NCI-H2227 treated with DMSO at 0.1 percent for 48 hours (cell line): ENCODE measurements at regions not wholly inside any gene's neighbourhood (a gene's known extent, or its start where the extent isn't known, plus 50 kb on each side); places are given as distances from the start of the nearest gene placed in this dataset.
A peak's percentile ranks its signal among the peaks of the same experiment; 100 is the strongest.
"Not testable (repeated sequence)": the region's sequence is repeated elsewhere in the genome, so short reads cannot be mapped to it uniquely, and the experiment has no call there.

ENCODE experiments used
- DNase-seq: peaks from one replicate; lab custom pipeline; 2025; lab: John Stamatoyannopoulos, UW

DNA sequence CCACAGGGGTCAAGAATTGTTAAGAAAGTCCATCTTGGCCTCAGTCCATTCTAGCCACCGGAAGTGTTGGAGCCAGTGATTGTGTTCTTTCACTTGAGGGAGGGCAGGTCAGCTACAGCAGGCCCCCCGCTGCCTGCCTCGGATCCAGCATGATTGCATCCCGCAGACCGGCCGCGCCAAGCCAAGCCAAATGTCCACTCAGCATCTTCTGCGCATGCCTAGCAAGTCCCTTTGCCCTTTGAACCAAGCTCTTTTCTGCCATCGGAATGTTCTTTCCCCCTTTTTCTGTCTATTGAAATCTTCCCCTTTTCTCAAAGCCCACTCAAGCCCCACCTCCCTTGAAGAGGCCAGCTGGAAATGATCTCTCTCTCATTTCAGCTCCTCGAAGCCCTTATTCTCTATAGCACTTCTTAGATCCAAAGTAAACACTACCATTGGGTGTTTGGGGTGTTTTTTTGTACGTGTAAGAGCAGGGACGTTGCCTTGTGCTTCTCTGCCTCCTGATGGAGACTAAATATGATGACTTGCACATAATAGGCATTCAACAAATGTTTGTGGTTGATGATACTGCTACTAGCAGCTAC, 147.8 kb upstream of the BCOR start:
- peak; percentile 34 for DNase-seq

DNA sequence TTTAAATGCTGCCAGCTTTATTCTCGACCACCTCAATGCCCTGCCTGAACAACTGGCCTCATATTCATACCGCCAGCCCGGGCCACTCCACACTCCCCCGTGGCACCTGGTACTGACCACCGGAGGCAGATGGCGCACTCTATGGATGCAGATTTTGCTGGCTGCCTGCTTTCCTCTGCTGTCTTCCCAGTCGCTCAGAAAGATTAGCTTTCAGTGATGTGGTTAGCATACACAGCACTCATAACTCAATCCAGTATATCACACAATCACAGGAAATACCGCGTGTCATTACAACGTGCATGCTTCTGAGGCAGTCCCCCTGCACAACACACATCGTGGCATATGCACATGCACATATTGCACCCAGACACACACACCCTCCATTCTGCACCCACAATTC, 147.2 kb upstream of the BCOR start:
- DNase-seq, result no peak

DNA sequence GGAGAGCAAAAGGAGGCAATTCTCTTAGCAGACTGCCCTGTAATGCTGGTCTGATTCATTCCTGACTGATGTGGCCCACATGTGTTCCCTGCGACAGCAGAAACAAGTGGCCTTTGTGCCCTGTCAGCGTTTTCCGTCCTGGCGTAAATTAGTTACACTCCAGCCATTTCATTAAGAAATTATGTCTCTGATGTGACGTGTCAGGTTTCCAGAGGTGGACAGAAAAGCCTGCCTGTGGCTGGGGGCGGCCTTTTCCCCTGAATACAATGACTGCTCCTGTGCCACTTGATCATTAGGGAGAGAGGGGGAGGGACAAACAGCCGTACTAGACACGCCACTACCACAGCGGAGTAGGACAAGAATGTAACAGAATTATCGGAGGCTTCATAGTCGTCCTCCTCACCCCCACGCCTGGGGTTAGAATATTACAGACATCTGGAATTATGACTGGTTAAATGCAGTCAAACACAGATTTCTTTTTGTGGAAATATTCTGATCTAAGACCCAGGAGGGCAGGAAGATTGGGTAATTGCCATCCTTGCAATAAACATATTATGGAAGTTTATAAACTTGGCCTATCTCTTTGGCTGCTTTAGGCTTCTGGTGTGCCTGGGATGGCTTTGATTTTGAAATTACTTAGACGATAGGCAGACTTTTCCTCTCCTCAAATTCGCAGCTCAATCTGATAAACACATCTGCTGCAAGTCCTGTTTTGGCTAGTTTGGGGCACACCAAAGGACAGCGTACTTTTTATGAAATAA, 146.2 kb upstream of the BCOR start:
- peak; percentile 67 for DNase-seq

DNA sequence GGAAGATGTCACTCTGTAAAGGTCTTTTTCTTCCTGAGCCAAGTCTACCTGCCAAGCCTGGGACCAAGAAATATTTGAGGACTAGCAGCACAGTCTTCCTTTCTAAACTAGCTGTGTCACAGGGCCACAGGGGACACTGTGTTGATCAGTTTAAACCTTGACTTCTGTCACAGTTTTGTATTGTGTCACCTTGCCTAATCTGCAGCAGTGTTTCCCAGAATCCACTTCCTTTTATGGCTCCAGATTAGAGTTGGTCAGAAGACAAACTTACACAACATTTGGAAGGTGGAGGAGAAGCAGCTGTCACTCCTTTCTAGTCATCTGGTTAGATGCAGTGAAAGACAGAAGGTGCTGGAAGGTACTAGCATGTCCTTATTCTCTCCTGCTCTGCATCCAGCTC, 143.1 kb upstream of the BCOR start:
- no peak for DNase-seq

DNA sequence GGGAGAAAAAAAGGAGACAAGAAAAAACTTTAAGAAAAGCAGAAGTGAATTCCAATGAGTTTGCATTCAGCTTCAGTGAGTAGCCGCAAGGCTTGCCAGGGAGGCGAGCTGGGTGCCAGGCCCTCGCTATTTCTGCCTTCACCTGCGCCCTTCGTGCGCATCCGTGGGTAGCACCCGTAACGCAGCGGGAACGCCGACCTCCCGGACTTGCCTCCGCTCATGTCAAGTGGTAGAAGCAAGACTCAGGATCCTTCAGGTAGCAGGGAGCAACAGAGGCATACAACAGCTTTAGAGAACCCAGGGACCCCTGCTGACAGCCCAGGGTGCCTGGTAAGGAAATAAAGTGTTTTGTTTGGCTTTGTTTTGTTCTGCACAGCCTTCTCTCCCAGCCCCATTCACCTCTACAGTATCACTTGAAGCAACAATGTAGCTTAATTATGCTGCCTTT, 140.0 kb upstream of the BCOR start:
- DNase-seq, result no peak

DNA sequence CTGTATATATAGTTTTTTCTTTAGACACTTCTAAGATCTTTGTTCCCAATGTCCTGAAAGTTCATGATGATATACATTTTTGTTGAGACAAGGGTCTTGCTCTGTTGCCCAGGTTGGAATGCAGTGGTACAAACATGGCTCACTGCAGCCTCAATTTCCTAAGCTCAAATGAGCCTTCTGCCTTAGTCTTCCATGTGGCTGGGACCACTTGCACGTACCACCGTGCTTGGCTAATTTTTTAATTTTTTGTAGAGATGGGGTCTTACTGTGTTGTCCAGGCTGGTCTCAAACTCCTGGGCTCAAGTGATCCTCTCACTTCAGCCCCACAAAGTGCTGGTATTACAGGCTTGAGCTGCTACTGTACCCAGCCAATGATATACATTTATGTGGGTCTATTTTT, 132.9 kb upstream of the BCOR start:
- no peak for DNase-seq

DNA sequence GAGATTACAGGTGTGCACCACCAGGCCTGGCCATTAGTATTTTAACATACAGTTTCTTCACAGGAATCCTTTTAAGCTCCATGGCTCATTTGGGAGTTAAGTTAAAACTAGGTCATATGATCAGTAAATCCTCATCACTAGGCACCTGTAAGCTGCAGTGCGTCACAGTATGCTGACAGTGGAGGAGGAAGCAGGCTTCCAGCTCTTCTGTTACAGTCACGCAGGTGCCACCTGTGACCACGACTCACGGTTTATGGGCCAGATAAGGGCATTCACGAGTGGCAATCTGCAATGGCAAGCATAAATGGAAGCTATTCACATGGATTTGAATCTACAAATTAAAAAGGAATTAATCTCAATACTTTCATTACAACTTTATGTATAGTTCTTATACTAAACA, 129.4 kb upstream of the BCOR start:
- no peak for DNase-seq

DNA sequence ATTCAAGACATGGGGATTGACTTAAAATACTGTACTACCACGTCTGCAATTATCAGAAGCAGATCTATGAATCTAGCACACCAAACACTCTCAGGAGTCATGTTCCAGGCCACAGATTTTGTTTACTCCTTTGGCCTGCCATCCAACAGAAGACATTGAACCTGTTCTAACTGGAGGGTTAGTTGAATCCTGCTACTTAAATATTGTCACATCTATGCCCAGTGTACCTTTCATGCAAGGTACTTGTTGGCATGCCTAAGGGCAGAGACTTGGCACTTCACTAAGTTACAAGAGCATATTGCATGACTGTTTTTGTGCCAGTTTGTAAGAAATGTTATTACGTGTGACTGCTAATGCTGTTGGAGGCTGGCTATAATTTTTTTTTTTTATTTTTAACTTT, 126.9 kb upstream of the BCOR start:
- no peak for DNase-seq

DNA sequence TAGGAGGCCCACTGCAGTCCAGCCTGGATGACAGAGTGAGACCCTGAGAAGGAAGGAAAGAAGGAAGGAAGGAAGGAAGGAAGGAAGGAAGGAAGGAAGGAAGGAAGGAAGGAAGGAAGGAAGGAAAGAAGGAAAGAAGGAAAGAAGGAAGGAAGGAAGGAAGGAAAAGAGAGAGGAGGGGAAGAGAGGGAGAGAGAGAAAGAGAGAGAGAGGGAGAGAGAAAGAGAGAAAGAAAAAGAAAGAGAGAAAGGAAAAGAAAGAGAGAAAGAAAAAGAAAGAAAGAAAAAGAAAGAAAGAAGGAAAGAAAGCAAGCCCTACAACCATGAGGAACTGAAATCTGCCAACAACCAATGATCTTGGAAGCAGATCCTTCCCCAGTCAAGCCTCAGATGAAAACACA, 124.9 kb upstream of the BCOR start:
- DNase-seq, result not testable (repeated sequence)

DNA sequence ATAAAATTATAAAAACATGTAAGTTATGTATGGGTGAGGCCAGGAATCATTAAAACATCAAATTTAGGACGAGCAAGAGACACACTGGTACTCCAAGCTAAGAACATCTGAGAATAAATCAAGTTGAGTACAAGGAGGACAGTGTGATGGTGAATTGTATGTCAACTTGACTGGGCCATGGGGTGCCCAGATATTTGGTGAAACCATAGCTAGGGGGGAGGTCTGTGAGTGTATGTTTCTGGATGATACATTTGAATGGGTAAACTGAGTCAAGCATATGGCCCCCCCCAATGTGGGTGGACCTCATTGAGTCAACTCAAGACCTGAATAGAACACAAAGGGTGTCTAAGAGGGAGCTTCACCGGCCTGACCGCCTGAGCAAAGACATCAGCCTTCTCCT, 115.3 kb upstream of the BCOR start:
- DNase-seq, result no peak

DNA sequence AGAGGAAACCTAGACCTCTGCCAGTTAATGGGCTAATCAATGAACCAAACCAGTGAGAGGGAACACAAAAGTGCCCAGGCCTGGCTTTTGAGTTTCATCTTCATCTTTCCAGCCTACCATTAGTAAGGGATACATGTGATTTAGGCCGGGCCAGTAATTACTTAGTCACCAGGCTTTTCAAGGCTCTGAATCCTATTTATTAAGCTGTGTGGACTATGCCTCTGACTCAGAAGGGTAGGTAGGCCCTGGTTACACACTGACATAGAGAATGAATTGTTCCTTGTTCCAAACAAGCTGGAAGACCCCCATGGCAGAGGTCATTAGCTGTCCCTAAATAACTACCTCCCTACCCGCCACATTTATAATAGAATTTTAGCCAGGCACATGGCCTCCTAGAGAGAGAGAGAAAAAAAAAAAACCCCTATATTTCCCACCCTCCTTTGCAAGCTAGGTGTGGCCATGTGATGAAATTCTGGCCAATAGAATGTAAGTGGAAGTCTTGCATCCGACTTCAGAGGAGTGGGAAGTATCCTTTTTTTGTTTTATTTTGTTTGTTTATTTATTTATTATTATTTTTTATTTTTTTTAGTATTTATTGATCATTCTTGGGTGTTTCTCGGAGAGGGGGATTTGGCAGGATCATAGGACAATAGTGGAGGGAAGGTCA, 112.3 kb upstream of the BCOR start:
- no peak for DNase-seq

DNA sequence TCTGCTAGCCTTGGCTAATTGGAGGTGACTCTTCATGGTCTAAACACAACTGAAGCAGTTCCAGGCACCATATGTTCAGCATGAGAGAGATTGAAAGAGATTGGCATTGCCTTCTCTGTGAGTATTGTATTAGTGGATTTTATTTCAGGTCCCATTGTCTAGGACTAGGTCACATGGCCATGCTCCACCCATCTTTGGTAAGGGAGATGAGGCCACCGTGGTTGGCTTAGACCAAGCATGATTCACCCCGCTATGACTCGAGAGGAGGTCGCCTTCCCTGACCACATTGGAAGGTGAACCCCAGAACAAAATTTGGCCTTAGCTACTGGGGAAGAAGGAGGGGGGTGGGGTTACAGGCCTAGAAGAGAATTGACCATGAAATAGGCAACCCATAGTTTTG, 109.9 kb upstream of the BCOR start:
- no peak for DNase-seq

DNA sequence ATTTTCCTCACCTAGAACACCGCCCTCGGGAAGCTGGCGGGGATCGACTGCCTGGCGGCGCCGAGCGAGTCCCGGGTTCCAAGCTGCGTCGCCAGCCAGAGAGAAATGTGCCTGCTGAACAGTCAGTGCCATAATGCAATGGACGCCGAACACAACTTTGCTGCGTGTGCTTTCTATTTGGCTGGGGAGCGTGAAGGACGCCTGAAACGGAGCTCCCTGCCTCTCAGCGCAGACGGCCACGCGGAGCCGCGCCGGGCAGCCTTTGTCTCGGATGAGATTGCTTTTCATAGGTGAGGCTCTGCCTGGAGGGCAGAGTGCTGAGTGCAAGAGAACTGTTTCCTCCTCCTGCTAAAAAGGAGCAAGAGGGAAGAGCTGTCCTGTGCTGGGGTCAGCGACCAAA, 107.7 kb upstream of the BCOR start:
- no peak for DNase-seq

DNA sequence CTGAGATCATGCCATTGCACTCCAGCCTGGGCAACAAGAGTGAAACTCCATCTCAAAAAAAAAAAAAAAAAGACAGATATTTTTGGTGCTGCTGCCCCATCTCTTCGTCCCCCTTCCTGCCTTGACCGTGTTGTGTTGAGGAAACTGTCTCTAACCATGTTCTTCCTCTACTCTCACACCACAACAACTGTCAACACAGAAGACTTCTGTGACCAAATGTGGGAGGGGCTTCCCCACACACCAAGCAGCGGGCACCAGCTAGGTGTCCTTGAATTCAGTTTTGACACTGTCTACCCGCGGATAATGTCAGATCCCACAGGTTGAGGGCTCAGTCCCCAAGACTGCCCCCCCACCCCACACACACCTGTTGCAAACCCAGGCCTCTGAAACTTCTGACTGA, 104.7 kb upstream of the BCOR start:
- no peak for DNase-seq

DNA sequence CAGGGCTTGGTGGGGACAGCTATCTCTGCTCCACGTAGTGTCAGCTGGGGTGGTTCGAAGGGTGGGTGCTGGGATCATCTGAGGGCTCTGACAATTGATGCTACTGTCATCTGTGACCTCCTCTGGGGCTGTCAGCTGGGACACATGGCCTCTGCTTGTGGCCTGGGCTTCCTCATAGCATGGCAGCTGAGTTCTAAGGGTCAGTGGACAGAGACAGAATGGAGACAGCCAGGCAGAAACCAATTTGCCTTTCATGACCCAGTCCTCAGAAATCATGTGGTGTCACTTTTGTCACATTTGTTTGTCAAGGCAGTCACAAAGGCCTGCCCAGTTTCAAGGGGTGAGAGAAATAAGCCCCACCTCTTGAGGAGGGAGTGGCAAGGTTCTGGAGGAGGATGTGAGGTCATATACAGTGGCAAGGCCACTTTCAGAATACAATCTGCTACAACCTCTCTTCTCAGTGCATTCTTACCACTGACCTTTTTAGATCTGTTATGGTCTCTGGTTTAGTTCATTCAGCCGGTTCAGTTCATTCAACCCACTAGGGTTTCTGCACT, 103.6 kb upstream of the BCOR start:
- no peak for DNase-seq

DNA sequence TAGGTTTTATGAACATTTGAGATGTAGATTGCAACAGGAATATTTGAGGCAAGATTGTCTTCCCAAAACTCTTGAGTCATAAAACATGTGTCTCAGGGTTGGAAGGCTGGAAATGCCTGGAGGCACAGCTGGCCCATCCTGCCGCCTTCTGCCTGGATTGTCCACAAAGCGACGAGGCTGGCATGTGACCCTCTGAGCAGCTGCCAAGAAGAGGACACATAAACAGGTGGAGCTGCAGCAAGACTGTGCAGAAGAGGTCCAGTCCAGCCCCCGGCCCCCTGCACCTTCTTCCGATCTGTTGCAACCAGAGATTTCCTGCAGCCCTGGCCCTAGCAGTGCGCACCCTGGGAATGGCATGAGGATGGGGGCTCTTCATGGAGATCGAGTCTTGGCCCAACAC, 101.9 kb upstream of the BCOR start:
- DNase-seq, result no peak

DNA sequence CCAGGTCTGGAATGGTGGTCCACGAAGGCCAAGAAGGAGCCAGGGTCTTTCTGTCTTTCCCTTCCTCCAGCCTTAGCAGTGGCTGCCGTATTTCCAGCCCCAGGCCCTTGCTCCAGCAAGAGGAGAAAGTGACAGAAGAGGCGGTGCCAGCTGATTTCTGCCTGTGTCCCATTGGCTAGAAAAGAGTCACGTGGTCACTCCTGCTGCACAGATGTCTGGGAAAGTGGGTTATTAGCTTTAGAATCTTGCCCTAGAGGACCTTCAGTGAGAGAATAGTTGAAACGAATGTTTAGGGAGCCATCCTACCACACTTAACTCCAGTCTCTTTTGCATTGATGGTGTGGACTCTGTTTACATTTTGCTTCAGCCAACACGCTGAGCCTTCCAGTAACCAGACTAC, 99.3 kb upstream of the BCOR start:
- DNase-seq, result no peak

DNA sequence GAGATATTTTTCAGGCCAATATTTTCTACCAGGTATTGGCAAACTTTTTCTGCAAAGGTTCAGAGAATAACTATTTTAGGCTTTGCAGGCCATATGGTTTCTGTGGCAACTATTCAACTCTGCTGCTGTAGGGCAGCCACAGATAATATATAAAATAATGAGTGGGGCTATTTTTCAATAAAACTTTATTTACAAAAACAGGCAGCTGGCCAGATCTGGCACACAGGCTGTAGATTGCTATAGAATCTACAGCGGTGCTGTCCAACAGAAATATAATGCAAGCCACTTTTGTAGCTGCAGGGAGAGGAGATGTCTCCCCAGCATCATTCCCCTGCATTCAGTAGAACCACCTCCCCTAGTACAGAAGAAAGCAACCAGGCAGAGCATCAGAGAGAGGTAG, 97.6 kb upstream of the BCOR start:
- DNase-seq, result no peak

DNA sequence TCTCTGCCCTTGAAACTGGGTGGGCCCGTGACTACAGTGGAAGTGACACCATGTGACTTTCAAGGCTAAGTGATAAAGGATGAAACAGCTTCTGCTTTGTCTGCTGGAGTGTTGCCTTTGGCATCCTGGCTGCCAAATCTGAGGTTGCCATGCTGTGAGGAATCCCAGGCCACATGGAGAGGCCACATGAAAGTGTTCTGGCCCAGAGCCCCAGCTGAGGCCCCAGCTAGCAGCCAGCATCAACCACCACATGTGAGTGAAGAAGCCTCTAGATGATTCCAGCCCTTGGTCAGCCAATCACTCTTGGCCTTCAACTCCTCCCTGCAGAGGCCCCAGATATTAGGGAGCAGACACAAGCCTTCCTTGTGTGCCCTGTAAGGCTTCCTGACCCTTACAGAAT, 94.4 kb upstream of the BCOR start:
- no peak for DNase-seq

DNA sequence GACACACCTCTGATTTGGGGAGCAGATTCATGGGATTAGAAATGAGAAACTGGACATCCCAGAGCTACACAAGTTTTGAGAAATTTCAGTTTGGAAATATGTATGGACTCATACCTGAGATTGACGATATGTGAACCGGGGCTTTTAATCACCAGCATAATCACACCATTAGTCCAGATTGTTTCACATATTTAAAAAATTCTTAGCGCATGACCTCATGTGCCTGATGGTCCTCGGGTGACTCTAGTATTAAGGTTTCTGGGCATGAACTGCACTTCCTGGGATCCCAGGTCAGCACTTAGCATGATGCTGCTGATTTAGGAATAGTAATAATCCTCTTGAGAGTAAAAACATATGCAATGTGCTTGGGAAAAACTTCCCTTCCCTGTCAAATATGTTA, 91.9 kb upstream of the BCOR start:
- DNase-seq, result no peak

DNA sequence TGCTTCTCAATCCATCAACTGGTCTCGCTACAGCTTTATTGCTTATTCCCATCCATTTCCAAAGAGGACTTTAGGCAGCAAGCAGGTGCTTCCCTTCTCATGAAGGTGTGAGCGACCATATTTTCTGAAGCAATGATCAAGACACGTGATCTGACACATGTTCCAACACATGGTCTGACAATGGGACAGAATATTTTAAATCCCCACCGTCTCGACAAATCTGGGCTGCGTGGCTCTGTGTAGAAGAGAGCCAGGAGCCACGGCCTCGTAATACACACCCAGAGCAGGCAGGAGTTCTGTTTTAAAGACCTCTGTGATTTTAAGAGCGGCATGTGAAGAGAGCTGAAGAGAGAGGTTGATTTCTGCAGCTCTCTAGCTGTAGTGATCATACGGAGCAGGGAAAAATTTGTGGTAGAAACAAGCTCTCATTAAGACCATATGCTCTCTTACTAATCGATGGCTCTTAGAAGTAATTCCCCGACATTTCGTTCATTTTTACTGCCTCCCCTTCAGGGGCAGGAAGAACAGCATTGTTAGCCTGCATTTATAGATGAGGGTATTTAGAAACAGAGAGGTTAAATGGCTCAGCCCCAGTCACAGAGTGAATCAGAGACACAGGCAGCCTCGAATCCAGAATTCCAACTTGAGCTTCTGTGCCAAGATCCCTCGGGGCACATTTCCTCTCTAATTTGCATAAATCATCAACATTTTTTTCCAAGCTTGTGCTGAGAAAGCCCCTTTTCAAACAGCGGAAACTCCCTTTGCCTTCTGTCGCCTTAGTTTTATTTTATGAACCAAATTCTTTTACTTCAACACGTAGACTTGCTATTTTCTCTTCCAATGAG, 91.0 kb upstream of the BCOR start:
- DNase-seq, result no peak

DNA sequence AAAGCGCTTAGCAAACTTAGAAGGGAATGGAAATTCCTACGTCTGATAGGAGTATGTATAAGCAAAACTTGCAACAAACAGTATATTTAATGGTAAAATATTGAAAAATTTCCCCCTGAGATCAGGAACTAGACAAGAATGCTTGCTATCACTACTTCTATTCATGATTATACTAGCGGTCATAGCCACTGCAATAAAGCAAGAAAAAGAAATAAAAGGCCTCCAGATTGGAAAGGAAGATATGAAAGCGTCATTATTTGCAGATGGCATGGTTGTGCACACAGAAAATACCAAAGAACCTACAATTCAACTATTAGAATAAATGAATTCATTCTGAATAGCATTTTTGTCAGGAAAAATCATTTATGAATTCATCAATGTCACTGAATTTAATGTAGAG, 87.2 kb upstream of the BCOR start:
- DNase-seq, result no peak
